Dendritic cell treated with granulocyte-macrophage colony-stimulating factor and Interleukin-4, amounts not matched to agents 40 ng/mL and 50 ng/mL, for 4 days (primary cell): ENCODE measurements at regions not wholly inside any gene's neighbourhood (a gene's known extent, or its start where the extent isn't known, plus 50 kb on each side); places are given as distances from the start of the nearest gene placed in this dataset.

Experiments used
- H3K27ac Mint-ChIP-seq: one replicate; pipeline ENCODE4 v1.8.0; 2022; ENCODE audit warnings: mild to moderate bottlenecking, mixed read lengths
- H3K27me3 Mint-ChIP-seq: one replicate; pipeline ENCODE4 v1.8.0; 2022; ENCODE audit warnings: mild to moderate bottlenecking, mixed read lengths
- H3K36me3 Mint-ChIP-seq: one replicate; pipeline ENCODE4 v1.8.0; 2022; ENCODE audit warnings: low read depth, mixed read lengths
- H3K4me1 Mint-ChIP-seq: one replicate; pipeline ENCODE4 v1.8.0; 2022; ENCODE audit warnings: low read depth, mixed read lengths
- H3K4me3 Mint-ChIP-seq: one replicate; pipeline ENCODE4 v1.8.0; 2022; ENCODE audit warnings: mild to moderate bottlenecking, moderate library complexity, mixed read lengths
- H3K9me3 Mint-ChIP-seq: one replicate; pipeline ENCODE4 v1.8.0; 2022; ENCODE audit warnings: mixed read lengths
- intact Hi-C: fragments of 100-400 bp; cut with micrococcal nuclease; formaldehyde crosslinking; loops from one replicate; pipeline ENCODE4 v1.15.0; 2022

GRCh38 chr9:563200-563599 lies 278.3 kb upstream of the DMRT1 start:
- peaks cover 18% of the 10 kb centered on the region for H3K27me3 Mint-ChIP-seq
- intact Hi-C loops, result no loop called here
- peaks cover 18% of the 10 kb centered on the region for H3K4me1 Mint-ChIP-seq
- H3K4me3 Mint-ChIP-seq, result no peak overlapping the region
- H3K9me3 Mint-ChIP-seq, result no peaks in the 10 kb centered on the region
- no peaks in the 10 kb centered on the region for H3K36me3 Mint-ChIP-seq
- no peak overlapping the region for H3K27ac Mint-ChIP-seq

GRCh38 chr9:565528-565927 lies 276.0 kb upstream of the DMRT1 start:
- H3K27me3 Mint-ChIP-seq, result peaks cover 8% of the 10 kb centered on the region
- intact Hi-C loops, result no loop called here
- no peak overlapping the region for H3K27ac Mint-ChIP-seq
- H3K36me3 Mint-ChIP-seq, result no peaks in the 10 kb centered on the region
- H3K9me3 Mint-ChIP-seq, result no peaks in the 10 kb centered on the region
- peaks cover 37% of the 10 kb centered on the region for H3K4me1 Mint-ChIP-seq
- no peak overlapping the region for H3K4me3 Mint-ChIP-seq

GRCh38 chr9:567128-567746 lies 274.3 kb upstream of the DMRT1 start:
- H3K9me3 Mint-ChIP-seq, result no peaks in the 10 kb centered on the region
- peak overlapping the region; percentile 41 for H3K27ac Mint-ChIP-seq
- peaks cover 6% of the 10 kb centered on the region for H3K27me3 Mint-ChIP-seq
- H3K36me3 Mint-ChIP-seq, result no peaks in the 10 kb centered on the region
- H3K4me3 Mint-ChIP-seq, result no peak overlapping the region
- H3K4me1 Mint-ChIP-seq, result peaks cover 37% of the 10 kb centered on the region
- intact Hi-C loops, result no loop called here

- peaks cover 37% of the 10 kb centered on the region for H3K4me1 Mint-ChIP-seq
- intact Hi-C loops, result no loop called here
These were observed 273.7 kb upstream of the DMRT1 start for GRCh38 chr9:567747-568305.

GRCh38 chr9:569296-569695 lies 272.2 kb upstream of the DMRT1 start:
- Mint-ChIP-seq H3K4me3 (no peak overlapping the region), H3K36me3 (no peaks in the 10 kb centered on the region), H3K27me3 (peaks cover 5% of the 10 kb centered on the region), H3K9me3 (no peaks in the 10 kb centered on the region), H3K4me1 (peaks cover 37% of the 10 kb centered on the region), H3K27ac (peak overlapping the region; percentile 48)
- intact Hi-C loops, result no loop called here

More at GRCh38 chr9:567747-568305, 273.7 kb upstream of the DMRT1 start:
- H3K4me3 Mint-ChIP-seq, result no peak overlapping the region
- no peaks in the 10 kb centered on the region for H3K9me3 Mint-ChIP-seq
- no peaks in the 10 kb centered on the region for H3K36me3 Mint-ChIP-seq
- peaks cover 6% of the 10 kb centered on the region for H3K27me3 Mint-ChIP-seq
- H3K27ac Mint-ChIP-seq, result peak overlapping the region; percentile 41

GRCh38 chr9:570187-570586 lies 271.3 kb upstream of the DMRT1 start:
- intact Hi-C loops, result no loop called here
- Mint-ChIP-seq H3K9me3 (no peaks in the 10 kb centered on the region), H3K36me3 (no peaks in the 10 kb centered on the region), H3K4me3 (no peak overlapping the region), H3K27ac (no peak overlapping the region), H3K27me3 (peaks cover 5% of the 10 kb centered on the region), H3K4me1 (peaks cover 37% of the 10 kb centered on the region)

- peaks cover 37% of the 10 kb centered on the region for H3K4me1 Mint-ChIP-seq
- intact Hi-C loops, result no loop called here
- H3K36me3 Mint-ChIP-seq, result no peaks in the 10 kb centered on the region
- no peaks in the 10 kb centered on the region for H3K9me3 Mint-ChIP-seq
- no peaks in the 10 kb centered on the region for H3K27me3 Mint-ChIP-seq
- no peak overlapping the region for H3K4me3 Mint-ChIP-seq
- H3K27ac Mint-ChIP-seq, result no peak overlapping the region
These were observed 270.4 kb upstream of the DMRT1 start for GRCh38 chr9:571066-571465.

- intact Hi-C loops, result no loop called here
- H3K9me3 Mint-ChIP-seq, result no peaks in the 10 kb centered on the region
- H3K36me3 Mint-ChIP-seq, result no peaks in the 10 kb centered on the region
- H3K4me3 Mint-ChIP-seq, result no peak overlapping the region
- H3K27me3 Mint-ChIP-seq, result no peaks in the 10 kb centered on the region
- peaks cover 33% of the 10 kb centered on the region for H3K4me1 Mint-ChIP-seq
- no peak overlapping the region for H3K27ac Mint-ChIP-seq
These were observed 269.8 kb upstream of the DMRT1 start for GRCh38 chr9:571741-572140.

- intact Hi-C loops, result no loop called here
- H3K4me1 Mint-ChIP-seq, result peaks cover 13% of the 10 kb centered on the region
- H3K36me3 Mint-ChIP-seq, result no peaks in the 10 kb centered on the region
- H3K27me3 Mint-ChIP-seq, result peaks cover 5% of the 10 kb centered on the region
- no peak overlapping the region for H3K4me3 Mint-ChIP-seq
- no peak overlapping the region for H3K27ac Mint-ChIP-seq
- H3K9me3 Mint-ChIP-seq, result no peaks in the 10 kb centered on the region
These were observed 267.6 kb upstream of the DMRT1 start for GRCh38 chr9:573691-574410.

GRCh38 chr9:575139-575538 lies 266.4 kb upstream of the DMRT1 start:
- peaks cover under 1% of the 10 kb centered on the region for H3K4me1 Mint-ChIP-seq
- peaks cover 7% of the 10 kb centered on the region for H3K27me3 Mint-ChIP-seq
- no peaks in the 10 kb centered on the region for H3K9me3 Mint-ChIP-seq
- intact Hi-C loops, result no loop called here
- H3K36me3 Mint-ChIP-seq, result no peaks in the 10 kb centered on the region
- no peak overlapping the region for H3K4me3 Mint-ChIP-seq
- no peak overlapping the region for H3K27ac Mint-ChIP-seq

GRCh38 chr9:580652-581342 lies 260.7 kb upstream of the DMRT1 start:
- intact Hi-C loops, result no loop called here
- Mint-ChIP-seq H3K4me1 (no peaks in the 10 kb centered on the region), H3K27me3 (peaks cover 11% of the 10 kb centered on the region), H3K4me3 (no peak overlapping the region), H3K36me3 (no peaks in the 10 kb centered on the region), H3K27ac (no peak overlapping the region), H3K9me3 (no peaks in the 10 kb centered on the region)

GRCh38 chr9:581673-582497 lies 259.6 kb upstream of the DMRT1 start:
- Mint-ChIP-seq H3K4me3 (no peak overlapping the region), H3K36me3 (no peaks in the 10 kb centered on the region), H3K27me3 (peaks cover 10% of the 10 kb centered on the region), H3K4me1 (no peaks in the 10 kb centered on the region), H3K27ac (no peak overlapping the region), H3K9me3 (no peaks in the 10 kb centered on the region)
- intact Hi-C loops, result no loop called here

GRCh38 chr9:582775-583174 lies 258.7 kb upstream of the DMRT1 start:
- H3K27ac Mint-ChIP-seq, result no peak overlapping the region
- no peaks in the 10 kb centered on the region for H3K36me3 Mint-ChIP-seq
- no peak overlapping the region for H3K4me3 Mint-ChIP-seq
- H3K9me3 Mint-ChIP-seq, result no peaks in the 10 kb centered on the region
- intact Hi-C loops, result no loop called here
- H3K4me1 Mint-ChIP-seq, result no peaks in the 10 kb centered on the region
- H3K27me3 Mint-ChIP-seq, result peaks cover 8% of the 10 kb centered on the region
